ELF-1 (cell line): ENCODE measurements at regions not wholly inside any gene's neighbourhood (a gene's known extent, or its start where the extent isn't known, plus 50 kb on each side); places are given as distances from the start of the nearest gene placed in this dataset.

Experiments used
- DNase-seq: peaks from one replicate; pipeline ENCODE4 v3.0.0-alpha.2; 2016; ENCODE audit warnings: low read depth, low spot score

DNA sequence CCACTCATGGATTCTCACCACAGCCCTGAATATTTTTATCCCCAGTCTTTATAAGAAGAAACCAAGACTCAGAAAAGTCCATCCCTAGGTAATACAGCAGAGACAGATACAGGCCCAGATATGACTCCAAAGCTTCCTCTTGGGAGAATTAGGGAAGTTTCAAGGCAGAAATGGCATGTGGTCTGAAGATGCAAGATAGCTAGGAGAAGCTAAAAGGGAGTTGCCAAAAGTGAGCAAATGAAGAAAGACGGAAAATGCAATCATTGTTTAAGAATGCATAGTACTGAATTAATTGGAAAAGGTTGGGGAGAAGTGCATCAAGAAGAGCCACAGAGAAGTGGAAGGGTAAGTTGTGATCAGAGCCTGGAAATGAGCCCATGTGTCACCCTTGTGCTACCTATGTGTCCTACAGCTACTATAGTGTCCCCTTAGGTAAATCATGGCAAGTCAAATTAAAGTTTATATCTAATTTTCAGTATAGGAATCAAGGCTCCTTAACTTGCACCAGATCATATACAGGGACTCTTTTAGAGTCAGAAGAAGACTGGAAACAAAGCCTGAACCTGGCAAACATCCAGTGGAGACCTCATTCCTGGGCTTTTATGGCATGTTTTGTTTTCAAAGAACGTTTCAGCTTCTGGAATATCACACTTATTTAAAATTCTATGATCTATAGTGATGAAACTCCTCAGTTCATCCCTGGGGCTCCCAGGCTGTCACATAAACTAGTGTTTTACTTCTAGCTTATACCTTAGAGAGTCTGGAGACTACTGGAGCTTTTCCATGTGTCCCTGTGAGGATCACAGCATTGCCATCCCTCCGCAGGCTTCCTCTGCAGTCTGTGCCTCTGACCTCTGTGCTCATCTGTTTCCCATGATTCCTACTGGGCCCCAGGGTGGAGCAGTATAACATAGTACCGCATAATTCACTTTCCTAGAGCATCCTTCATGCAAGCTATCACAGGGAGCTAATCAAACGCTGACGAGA lies 189.0 kb upstream of the CDKN3 start:
- no peak for DNase-seq

DNA sequence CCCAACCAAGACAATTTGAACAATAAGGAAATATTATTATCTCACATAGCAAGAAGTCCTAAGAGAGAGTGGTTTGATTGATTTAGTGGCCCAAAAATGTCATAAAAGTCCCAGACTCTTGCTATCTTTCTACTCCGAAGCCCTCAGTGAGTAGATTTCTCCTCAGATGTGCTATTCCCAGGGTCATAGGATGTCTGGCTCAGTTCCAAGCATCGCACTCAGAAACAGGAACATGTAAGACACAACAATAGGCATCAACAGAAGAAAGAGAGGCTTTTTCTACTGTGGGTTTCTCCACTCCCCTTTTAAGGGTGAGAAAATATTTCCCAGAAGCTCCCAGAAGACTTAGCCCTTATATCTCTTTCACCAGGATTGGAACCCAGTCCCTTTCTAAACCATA lies 188.1 kb upstream of the CDKN3 start:
- no peak for DNase-seq

DNA sequence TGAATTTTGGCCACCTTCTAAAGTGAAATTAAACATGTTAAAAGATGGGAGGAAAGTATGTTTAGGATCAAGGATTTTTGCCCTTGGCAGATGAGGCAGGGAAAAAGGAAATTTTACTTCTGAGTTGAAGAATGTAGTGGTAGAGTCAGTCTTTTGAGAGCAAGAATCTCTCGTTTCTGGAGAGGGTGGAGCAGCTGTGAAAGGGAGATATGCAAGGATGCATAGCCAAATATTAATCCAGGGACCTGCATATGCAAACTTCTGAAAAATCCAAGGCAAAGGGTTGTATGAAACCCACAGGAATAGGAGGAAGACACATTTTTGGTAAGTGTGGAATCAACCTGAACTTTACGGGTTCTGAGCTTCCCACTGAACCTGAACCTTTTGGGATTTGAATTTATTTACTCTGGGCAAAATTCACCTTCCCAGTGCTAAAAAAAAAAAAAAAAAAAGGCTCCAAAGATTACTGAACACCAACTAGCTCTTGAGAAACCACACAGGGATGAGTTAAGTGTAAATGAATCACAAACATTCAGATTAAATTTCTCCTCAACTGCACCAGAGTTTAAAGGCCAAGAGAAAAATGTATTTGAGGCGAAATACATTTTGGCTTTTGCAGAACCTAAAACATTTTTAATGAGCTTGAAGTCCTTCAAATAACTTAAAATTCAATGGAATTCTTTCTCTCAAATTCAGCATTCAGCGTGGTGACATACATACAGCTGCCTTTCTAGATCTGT lies 187.1 kb upstream of the CDKN3 start:
- no peak for DNase-seq

DNA sequence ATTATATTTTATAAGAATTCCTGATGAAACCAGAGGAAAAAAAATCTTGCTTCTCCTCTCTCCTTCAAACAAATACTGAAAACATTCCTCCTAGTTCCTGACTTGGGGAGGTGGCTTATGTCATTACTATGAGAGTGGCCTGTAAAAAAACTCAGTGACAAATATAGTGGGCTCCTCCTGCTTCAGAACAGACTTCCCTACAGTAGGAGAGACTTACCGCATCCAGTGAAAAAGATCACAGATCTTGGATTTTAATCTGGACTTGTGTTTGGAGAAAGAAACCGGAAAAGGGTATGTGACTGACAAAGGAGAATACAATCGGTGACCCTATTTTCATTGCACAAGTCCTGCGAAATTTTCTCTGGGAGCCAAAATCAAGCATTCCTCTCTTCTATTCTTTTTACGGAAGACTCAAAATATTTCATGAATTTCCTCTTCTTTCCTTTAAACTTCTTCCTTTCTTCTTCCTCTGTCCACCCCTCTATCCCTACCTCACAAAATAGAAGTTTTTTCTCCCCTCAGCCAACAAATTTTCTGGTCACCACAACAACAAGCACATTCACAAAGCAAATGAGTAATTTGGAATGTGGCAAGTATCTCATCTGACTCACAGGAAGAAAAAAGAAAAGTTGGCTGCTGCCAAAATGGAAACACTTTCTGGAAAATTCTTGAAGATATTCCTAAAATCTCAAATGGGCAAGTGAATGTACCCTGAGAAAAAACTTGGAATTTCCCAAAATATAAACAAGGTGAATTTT lies 185.1 kb upstream of the CDKN3 start:
- no peak for DNase-seq

DNA sequence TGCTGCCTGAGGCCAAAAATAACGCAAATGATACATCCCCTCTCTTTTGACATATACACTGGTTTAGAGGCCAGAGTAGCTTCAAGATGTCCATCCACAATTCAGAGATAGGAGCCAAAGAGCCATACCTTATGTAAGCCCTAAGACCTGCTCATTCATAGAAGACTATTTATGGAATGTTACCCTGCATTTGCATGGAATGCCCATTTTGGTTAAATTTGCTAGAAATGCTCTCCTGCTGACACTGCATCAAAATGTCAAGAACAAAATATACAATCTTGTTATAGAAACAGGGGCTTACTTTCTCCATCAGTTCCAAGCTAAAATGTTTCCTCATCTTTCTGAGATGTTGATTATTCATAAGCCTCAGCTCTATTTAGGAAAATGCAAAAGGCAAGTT lies 183.3 kb upstream of the CDKN3 start:
- DNase-seq, result no peak

DNA sequence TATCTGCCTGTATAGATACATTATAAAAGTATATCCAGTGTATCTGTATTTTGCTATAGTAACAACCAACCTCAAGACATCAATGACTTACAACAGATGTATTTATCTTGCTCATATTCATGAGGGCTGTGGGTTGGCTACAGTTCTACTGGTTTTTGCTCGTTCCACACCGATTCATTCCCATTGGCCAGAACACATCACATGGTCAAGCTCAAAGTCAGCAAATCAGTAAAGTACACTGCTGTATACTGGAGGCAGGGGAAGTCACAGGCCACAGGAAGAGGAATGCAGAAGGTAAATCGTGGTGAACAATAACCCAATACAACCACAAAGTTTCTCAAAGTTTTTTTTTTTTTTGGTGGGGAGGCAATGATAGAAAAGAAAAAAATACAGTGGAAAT lies 180.0 kb upstream of the CDKN3 start:
- DNase-seq, result no peak

DNA sequence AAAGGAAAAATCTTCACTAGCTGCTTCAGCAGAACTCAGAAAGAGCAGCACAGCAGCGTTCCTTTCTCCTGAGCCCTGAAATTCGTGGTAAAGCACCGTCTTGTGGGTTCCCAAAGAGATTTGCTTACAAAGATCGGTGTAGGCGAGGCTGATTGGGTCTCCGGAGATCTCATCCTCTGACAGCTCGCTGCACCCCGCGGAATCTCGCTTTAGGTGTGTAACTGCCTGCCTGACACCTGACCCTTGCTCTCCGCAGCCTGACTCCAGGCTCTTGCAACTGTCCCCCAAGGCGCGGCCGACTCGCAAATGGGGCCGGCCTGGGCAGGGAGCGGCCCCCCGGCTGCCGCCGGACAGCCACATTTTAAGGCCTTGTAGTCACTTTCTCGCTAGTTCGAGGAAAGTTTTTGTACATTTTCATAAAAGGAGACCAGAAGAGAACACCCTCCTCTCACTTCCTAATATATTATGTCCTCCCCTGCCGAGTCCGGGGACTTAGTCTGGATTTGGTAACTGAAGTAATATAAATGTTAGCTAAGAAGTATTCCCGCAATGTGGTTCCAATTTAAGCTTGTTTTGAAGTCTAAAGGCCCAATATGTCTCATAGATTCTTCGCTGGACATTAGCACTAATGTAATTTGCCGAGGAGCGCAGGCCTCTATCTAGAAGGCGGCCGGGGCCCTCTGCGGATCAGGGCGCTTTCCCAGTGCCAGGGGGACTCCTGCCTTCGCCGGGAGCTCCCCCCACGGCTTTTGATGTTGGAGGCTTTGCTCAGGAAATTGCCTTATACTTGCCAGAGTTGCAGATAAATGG lies 177.3 kb upstream of the CDKN3 start:
- no peak for DNase-seq

DNA sequence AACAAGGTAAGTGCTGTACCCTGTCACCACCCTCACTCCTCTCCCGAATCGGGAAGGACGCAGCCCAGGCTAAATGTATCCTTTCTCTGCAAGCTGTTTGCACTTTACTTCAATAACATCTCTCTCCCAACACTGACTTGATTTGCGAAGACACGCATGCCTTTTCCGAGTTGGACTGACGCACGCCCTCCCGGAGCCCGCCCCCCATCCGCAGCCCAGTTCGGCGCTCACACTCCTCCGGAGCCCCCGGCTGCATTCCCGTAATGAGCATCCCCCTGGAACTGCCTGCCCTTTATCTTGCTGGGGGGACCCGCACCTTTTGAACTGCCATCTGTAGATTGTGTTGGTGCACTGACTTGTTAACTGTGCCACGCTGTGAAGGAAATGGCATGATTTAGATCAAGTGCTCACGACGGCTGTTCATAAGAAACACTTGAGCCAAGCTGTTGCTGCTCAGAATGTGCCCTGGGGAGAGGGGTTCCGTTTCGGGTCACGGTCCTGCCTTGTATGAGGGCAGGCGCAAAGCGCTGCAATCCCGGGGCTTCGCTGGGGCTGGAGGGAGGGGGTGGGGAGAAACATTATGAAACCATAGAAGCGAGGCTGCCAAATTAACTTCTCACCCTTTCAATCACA lies 176.6 kb upstream of the CDKN3 start:
- DNase-seq, result peak; percentile 38

DNA sequence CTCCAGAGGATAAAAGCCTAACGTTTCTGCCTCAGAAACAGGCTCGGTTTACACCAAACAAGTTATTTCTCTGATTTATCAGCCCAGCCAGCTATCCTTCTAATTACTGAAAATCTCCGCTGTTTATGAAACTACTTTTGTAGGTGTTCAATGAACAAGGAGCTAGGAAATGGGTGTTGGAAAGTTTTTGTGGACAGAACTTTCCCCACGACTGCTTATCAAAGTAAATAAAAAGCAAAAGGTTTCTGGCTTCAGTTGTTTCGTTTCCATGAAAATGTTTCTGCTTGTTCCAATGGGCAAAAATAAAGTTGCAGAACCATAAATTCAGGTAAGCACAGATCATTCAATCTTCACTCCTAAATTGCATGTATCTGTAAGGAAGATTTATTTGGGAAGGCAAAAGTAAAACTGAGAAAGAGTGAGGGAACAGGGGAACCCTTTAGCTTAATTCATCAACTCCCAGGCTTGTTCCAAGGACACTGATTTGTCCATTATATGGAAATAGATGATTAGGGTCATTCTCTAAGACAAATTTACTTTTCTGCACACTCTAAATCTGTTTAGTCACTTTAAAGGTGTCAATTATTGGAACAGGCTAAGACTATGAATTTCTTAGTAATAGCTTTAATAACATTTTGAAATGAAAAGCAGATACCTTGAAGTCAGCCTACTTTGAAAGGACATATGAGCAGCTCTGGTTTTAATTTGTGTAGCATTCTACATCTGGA lies 175.9 kb upstream of the CDKN3 start:
- DNase-seq, result no peak

DNA sequence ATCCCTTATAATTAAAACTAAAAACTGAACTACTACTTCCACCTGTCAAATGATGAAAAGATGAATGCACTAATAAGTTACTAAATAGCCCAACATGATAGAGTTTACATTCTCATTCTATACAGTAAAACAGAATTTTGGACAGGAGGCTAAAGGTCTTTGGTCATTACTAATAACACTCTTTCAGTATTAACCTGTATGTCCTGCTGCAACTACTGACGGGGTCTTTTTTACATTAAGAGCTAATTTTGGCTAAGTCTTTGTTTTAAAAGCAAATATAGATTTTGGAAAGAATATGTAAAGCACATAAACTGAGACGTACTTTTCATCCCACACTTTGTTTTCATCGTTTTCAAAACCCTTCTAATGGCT lies 175.4 kb upstream of the CDKN3 start:
- DNase-seq, result no peak

DNA sequence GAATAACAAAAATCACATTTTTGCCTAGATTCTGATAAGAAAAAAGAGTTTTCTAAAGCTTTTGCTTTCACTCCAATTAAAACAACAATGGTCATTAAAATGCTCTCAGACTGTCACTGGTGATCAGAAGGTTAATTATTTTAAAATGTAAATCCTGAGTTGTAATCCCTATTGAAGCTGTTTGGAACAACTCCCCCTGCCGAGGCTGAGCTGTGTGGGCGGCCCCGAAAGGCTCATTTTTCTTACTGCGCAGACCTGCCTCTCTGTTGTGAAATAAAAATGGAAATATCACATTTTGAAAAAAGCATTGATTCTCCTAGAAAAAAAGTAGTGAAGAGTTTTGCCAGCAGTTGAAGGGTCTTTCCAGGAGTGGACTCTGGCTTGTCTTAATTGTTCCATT lies 174.8 kb upstream of the CDKN3 start:
- no peak for DNase-seq

DNA sequence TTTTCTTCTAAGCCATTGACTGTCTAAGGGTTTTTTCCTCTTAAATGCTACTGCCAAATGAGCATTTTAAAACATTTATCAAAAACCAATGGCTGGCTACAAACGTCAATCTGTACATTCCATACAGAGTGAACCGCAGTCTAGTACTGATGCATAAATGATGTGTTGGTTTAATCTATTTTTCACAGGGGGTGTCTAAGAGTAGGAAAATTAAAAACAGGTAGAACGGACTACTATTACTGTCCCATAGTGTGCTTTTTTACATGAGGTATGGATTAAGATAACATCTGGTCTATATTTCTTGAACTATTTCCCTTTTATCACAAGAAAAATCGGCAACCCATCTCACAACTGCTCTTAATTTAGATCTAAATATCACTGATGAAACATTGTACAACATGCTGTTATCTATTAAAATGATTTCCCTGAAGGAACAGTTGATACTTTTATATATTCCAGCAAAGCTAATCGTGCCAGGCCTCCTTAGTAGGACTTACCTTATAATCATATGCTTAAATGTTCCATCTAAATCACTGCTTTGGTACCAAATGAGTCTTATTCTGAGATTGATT lies 172.9 kb upstream of the CDKN3 start:
- no peak for DNase-seq

DNA sequence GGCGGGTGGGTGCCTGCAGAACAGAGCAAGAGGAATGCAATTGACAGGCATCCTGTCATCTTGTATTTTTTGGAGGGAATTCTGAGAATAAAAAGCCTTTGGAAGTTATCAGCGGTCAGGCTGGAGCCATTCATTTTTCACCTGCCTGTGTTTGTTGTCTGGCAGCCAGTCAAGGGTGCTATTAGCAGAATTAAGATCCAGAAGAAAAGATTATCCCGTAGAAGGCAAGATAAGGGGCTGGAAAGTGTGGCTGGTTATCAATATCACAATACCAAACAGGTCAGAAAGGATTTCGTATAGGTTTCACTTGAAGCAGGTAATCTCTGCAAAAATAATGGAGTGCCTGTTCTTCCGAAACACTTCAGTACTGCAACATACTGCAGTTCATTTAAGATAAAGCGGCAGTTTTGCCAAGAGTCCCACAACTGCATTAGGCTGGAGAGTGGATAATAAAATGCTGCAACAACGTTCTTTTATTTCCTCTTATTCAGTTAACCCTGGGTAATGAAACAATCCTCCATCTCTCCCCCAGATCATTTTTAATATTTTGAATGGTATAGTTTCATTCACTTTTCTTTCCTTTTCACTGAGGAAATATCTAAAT lies 171.2 kb upstream of the CDKN3 start:
- DNase-seq, result no peak

DNA sequence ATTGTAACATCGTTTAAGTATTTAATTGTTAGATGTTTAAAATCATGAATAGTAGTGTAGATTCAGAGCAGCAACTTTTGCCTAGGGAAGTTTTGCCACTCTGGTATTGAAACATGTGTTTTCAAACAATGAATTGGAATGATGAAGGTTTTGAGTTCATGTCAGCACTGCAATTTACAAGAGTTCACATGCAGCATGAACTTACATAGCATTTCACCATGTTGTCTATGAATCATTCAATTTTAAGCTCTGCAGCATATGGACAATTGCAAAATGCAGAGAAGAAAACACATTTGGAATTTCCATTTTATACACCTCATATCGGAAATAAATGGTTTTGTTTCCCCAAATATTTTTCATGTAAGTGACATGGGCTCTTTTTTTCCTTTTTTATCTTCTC lies 170.7 kb upstream of the CDKN3 start:
- no peak for DNase-seq

DNA sequence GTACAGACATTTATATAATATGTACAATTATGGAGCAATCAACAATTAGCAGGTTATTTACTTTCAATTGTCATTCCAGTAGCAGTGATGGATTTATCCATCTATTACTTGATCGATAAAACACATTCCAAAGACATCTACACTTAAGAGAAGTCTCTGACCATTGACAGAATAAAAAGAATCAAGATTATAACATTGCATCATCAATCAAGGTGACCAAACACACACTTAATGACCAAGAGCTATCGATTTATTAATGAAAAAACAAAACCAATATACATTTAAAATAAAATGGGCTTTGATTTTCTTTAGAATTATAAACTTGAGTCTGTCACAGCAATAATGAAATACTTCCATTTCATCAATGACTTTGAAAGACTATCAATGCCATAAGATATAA lies 170.2 kb upstream of the CDKN3 start:
- no peak for DNase-seq

DNA sequence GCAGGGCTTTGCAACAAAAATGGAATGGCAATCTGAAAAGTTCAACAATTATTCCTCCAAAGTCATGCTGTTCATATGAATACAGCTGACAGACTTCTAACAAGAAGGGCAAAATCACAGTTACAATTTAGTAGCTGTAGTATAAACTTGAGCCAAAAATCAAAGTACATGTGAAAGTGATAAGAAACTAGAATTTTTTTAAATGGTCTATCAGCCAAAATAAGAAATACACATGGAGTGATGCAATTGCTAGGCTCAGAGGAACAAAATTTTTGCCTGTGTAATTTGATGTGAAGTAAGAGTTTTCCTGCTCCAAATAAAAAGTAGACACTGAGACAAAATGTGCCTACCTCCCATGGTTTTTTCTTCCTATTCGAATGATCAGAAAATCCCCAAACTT lies 167.7 kb upstream of the CDKN3 start:
- no peak for DNase-seq

DNA sequence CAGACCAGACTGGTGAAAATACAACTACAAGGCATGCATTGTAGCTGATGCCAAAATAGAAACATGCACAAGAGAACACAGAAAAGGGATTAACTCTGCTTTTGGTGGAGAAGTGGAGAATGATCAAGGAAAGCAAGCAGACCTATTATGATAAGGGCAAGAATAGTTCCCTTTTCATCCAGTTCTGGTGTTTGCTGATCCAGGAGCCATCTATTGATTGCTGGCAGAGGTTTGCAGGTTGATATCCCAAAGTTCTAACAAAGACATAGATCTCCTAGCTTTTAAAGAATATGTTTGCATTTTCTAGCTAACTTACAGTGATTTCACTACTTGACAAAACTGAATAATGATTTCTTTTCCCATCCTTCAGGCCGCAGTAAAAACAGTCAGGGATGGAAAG lies 166.2 kb upstream of the CDKN3 start:
- no peak for DNase-seq

DNA sequence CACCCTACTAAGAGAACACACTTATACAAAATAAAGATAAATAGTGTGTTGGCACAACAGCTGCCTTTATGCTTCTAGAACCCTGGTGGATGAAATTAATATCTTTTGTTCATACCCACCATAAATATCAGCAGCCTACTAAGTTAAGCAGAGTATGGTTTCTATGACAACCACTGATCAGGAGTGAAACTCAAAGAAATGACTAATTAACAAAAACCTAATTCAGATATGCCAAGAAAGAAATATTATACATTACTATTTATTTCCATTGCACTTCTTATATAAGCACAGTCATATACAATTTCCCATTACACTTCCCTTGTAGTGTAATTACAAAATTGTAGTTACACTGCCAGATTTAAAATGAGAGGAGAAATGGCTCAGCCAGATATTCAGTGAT lies 164.1 kb upstream of the CDKN3 start:
- DNase-seq, result no peak

DNA sequence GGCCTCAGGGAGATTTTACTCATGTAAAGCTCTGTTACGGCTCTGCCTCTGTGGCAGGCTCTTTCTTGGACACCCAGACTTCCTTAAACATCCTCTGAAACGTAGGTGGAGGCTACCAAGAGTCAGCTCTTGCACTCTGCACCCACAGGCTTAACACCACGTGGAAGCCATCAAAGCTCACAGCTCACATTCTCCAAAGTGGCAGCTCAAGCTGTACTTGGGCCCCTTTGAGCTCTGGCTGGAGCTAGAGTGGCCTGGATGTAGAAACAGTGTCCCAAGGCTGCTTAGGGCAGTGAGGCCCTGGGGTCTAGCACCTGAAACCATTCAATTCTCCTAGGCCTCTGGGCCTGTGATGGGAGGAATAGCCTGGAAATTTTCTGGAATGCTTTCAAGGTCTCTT lies 155.3 kb upstream of the CDKN3 start:
- no peak for DNase-seq

DNA sequence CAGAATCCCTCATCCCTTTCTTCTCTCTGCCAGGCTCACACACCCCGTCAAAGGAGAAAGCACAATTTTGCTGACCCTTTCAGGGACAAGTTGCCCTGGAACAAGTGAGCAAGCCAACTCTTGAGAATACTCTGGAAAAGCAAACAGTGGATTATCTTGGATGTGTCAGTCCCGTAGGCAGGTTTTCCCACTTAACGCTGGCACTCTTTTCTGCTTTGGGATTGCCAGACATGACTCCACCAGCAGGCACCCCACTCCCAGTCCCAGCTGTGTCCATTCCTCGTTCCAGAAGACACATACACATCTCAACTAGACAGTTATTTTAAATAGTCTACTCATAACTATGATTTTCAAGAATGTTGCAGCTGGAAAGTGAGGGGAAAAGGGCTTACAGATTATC lies 145.5 kb upstream of the CDKN3 start:
- DNase-seq, result no peak
